Heart left ventricle (tissue), 16 donors: ENCODE measurements at regions not wholly inside any gene's neighbourhood (a gene's known extent, or its start where the extent isn't known, plus 50 kb on each side); places are given as distances from the start of the nearest gene placed in this dataset.

Source experiments
- ATAC-seq, 4 donors: fragments of 200-7000 bp; cut with Tn5 transposase; one replicate each; pipeline ENCODE4 v1.9.1; 2020 to 2022; ENCODE audit warnings: moderate library complexity in 4 of 4, mild to moderate bottlenecking in 3 of 4, moderate number of reproducible peaks in 1 of 4
- DNase-seq, 5 donors: peaks; one replicate each; pipeline ENCODE4 v3.0.0-alpha.2; 2020
- H3K27ac ChIP-seq, 12 donors: fragments of 200-600 bp; sonication (generic) in 4 of 12; one replicate each; pipeline versions ENCODE4 v1.5.0 to v1.8.0; 2016 to 2022; ENCODE audit warnings: mild to moderate bottlenecking in 2 of 12
- H3K27me3 ChIP-seq, 9 donors: fragments of 200-600 bp; sonication (generic) in 2 of 9; one replicate each; pipeline versions ENCODE4 v1.5.1 to v1.8.0; 2016 to 2022; ENCODE audit warnings: mild to moderate bottlenecking in 3 of 9
- H3K36me3 ChIP-seq, 9 donors: fragments of 200-600 bp; sonication (generic) in 2 of 9; one replicate each; pipeline versions ENCODE4 v1.5.0 to v1.8.0; 2018 to 2022; ENCODE audit warnings: mild to moderate bottlenecking in 2 of 9
- H3K4me1 ChIP-seq, 12 donors: fragments of 200-600 bp; sonication (generic) in 4 of 12; one replicate each; pipeline versions ENCODE4 v1.5.0 to v1.8.0; 2016 to 2022; ENCODE audit warnings: mild to moderate bottlenecking in 3 of 12
- H3K4me3 ChIP-seq, 12 donors: fragments of 200-600 bp; sonication (generic) in 4 of 12; one replicate each; pipeline versions ENCODE4 v1.5.0 to v1.8.0; 2017 to 2022; ENCODE audit warnings: mild to moderate bottlenecking in 9 of 12, moderate library complexity in 4 of 12
- H3K9me3 ChIP-seq, 12 donors: fragments of 200-600 bp; sonication (generic) in 4 of 12; one replicate each; pipeline versions ENCODE4 v1.5.0 to v1.8.0; 2016 to 2022; ENCODE audit warnings: mild to moderate bottlenecking in 1 of 12
- CTCF ChIP-seq, 12 donors: fragments of 200-600 bp; sonication (generic) in 4 of 12; IDR thresholded peaks; one replicate each; pipeline versions ENCODE4 v1.5.0 to v1.8.0; 2018 to 2022; ENCODE audit warnings: antibody characterized with exemption in 12 of 12, mild to moderate bottlenecking in 5 of 12
- POLR2A ChIP-seq, 2 donors: fragments of 450-650 bp; IDR thresholded peaks; one replicate each; pipeline ENCODE4 v1.6.1; 2017; ENCODE audit warnings: antibody characterized with exemption in 2 of 2, mild to moderate bottlenecking in 2 of 2, moderate library complexity in 2 of 2
- WGBS, 4 donors: extraction: QIAGEN DNeasy Blood & Tissue Kit in 2 of 4; methylation state at CpG; one replicate each; pipeline versions ENCODE4 v1.1.5 to v1.1.7; 2013 to 2018; 5-methylcytosine and 5-hydroxymethylcytosine counted together
- intact Hi-C, 10 donors: fragments of 100-400 bp; cut with DNase I; formaldehyde crosslinking; loops; one replicate each; pipeline versions ENCODE4 v1.11.1 to v1.14.2; 2022
- donor health status: ischemic (EF 13 %, LVEDD 7.1; RV severe dilation, severe dysfunction).
- donor health status: healthy with polysubstance abuse.
- donor health status: DM: no; HTN: yes; CAD: no.
- donor health status: DM: no; HTN: no; CAD: no.
- donor health status: ischemic (EF 25% LVEDD 6.9; RV normal size, moderate dysfunction).
- donor health status: ischemic (EF 25% LVEDD 5.7; RV mildly dilated, moderate dysfunction).
- donor health status: healthy.
- donor health status: DM: yes; HTN: yes; CAD: no.
- donor health status: ischemic (EF 35%, LVEDD 5.7; RV mildly dilated, moderate dysfunction).
- donor health status: nonischemic (EF 11% LVEDD 7.7; RV severe dilation, severe dysfunction).
- donor health status: DM: yes; HTN: yes; CAD: no.
- donor health status: PGD.
- donor health status: ischemic (EF 29% LVEDD 5.4; RV normal size, mild dysfunction).
- donor health status: nonischemic (EF 23%, LVEDD 6.1; RV moderate dilation, normal function).

DNA sequence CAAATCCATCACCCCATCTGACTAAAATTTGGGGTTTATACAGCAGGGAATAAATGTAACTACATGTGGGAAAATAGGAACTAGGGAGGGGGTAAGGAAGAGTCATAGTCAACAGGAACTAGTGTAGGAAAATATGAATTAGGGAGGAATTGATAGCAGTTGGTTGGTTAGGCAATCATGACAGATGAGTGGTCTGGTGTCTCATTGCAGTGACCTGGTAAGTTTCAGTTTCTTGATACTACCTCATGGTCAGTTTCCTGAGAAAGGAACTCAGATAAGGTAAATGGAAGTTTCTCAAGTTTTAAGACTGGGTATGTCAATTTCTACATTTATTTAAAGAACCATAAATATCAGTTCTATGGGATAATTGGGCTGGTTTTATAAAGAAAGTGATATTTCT lies 442.3 kb downstream of the NPIPA7 start:
- no peaks in the 10 kb centered on the region for H3K27me3 ChIP-seq
- no peaks in the 10 kb centered on the region for H3K4me1 ChIP-seq
- no peak for ATAC-seq
- TF ChIP-seq CTCF (IDR thresholded peaks at IDR 0.05) (no peak), POLR2A (IDR thresholded peaks at IDR 0.05) (no peak)
- intact Hi-C loops = no loop called here
- no peak overlapping the region for H3K27ac ChIP-seq
- no peaks in the 10 kb centered on the region for H3K36me3 ChIP-seq
- H3K9me3 ChIP-seq = peaks cover 0 to 16% (median 5%) of the 10 kb centered on the region in 12 donors
- no peak overlapping the region for H3K4me3 ChIP-seq
- DNase-seq = no peak

- no peak overlapping the region for H3K27ac ChIP-seq
- DNase-seq = no peak
- no peak overlapping the region for H3K4me3 ChIP-seq
- no peaks in the 10 kb centered on the region for H3K36me3 ChIP-seq
- H3K9me3 ChIP-seq = peaks cover 0 to 3% (median 0%) of the 10 kb centered on the region in 12 donors
- H3K27me3 ChIP-seq = peaks cover 0 to 6% (median 0%) of the 10 kb centered on the region in 9 donors
- intact Hi-C loops = no loop called here
- TF ChIP-seq CTCF (IDR thresholded peaks at IDR 0.05) = no peak
- no peak for TF ChIP-seq POLR2A (IDR thresholded peaks at IDR 0.05)
- H3K4me1 ChIP-seq = no peaks in the 10 kb centered on the region
- no peak for ATAC-seq
- WGBS, 4 donors = 19 to 26% (median 22%) methylated on average over 6 of the region's 6 CpGs
Measured at GRCh38 chr16:16828913-16829398, 450.0 kb downstream of the NPIPA7 start.

DNA sequence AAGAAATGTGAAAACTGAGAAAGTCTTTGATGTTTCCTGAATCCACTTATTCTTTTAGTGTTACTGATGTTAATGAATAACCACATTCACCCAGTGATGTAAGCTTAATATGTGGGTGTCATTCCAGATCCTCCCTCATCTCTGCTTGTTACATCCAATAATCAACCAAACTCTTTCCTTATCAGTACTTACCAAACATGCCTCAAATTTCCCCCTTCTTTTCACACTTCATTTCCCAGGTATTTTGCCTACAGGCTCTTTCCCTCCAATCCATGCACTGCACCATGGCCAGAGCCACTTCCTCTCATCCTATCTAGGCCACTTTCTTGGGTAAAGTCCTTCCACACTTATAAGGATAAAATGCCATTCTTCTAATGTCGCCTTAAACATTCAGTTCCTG lies 451.5 kb downstream of the NPIPA7 start:
- TF ChIP-seq CTCF (IDR thresholded peaks at IDR 0.05) (no peak), POLR2A (IDR thresholded peaks at IDR 0.05) (no peak)
- Histone ChIP-seq H3K36me3 (no peaks in the 10 kb centered on the region), H3K27me3 (peaks cover 0 to 6% (median 0%) of the 10 kb centered on the region in 9 donors), H3K4me1 (no peaks in the 10 kb centered on the region), H3K27ac (no peak overlapping the region), H3K9me3 (peaks cover 0 to 3% (median 0%) of the 10 kb centered on the region in 12 donors), H3K4me3 (no peak overlapping the region)
- DNase-seq (no peak), ATAC-seq (no peak)
- intact Hi-C loops = no loop called here
- WGBS, 4 donors = 75 to 93% (median 82%) methylated on average over 1 of the region's 1 CpG

GRCh38 chr16:16830973-16831372 lies 452.0 kb downstream of the NPIPA7 start:
- intact Hi-C loops = no loop called here
- ATAC-seq = no peak
- no peak for TF ChIP-seq POLR2A (IDR thresholded peaks at IDR 0.05)
- no peak for TF ChIP-seq CTCF (IDR thresholded peaks at IDR 0.05)

More at GRCh38 chr16:16830973-16831372, 452.0 kb downstream of the NPIPA7 start:
- Histone ChIP-seq H3K27me3 (peaks cover 0 to 6% (median 0%) of the 10 kb centered on the region in 9 donors), H3K36me3 (no peaks in the 10 kb centered on the region), H3K4me3 (no peak overlapping the region), H3K9me3 (peaks cover 0 to 3% (median 0%) of the 10 kb centered on the region in 12 donors), H3K27ac (no peak overlapping the region), H3K4me1 (no peaks in the 10 kb centered on the region)
- 64 to 69% (median 66%) methylated on average over 2 of the region's 2 CpGs for WGBS, 4 donors
- no peak for DNase-seq
